NCI-H69 (cell line): ENCODE measurements at regions not wholly inside any gene's neighbourhood (a gene's known extent, or its start where the extent isn't known, plus 50 kb on each side); places are given as distances from the start of the nearest gene placed in this dataset.
"Not testable (repeated sequence)": the region's sequence is repeated elsewhere in the genome, so short reads cannot be mapped to it uniquely, and the experiment has no call there.

Source experiments
- DNase-seq: peaks from one replicate; lab custom pipeline; 2025; lab: John Stamatoyannopoulos, UW

DNA sequence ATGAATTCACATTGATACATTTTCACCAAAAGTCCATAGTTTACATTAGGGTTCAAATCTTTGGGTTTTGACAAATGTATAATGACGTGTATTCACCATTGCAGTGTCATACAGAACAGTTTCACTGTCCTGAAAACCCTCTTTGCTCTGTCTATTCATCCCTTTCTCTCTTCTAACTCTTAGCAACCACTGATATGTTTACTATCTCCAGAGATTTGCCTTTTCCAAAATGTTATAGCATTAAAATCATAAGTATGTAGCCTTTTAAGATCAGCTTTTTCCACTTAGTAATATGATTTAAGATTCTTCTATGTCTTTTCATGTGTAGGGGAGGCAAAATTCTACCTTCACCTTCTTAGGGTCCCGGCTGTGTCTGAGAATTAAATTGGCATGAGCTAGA is 203.8 kb downstream of the TPRG1 start:
- no peak for DNase-seq

- DNase-seq = peak; percentile 71
Observed at GRCh38 chr3:189383630-189384029, 211.9 kb downstream of the TPRG1 start.

DNA sequence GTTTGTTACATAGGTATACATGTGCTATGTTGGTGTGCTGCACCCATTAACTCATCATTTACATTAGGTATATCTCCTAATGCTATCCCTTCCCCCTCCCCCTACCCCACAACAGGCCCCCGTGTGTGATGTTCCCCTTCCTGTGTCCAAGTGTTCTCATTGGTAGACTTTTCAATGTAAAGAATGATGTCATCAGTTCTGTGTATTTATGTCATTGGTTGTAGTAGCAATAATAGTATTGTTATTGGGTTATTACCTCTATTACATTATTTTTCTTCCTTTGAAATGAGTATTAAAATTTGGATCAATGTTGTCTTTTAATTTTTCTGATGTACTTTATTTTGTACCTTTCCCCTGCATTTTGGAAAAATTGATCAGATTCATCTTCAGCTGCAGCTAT is 214.1 kb downstream of the TPRG1 start:
- DNase-seq = not testable (repeated sequence)

DNA sequence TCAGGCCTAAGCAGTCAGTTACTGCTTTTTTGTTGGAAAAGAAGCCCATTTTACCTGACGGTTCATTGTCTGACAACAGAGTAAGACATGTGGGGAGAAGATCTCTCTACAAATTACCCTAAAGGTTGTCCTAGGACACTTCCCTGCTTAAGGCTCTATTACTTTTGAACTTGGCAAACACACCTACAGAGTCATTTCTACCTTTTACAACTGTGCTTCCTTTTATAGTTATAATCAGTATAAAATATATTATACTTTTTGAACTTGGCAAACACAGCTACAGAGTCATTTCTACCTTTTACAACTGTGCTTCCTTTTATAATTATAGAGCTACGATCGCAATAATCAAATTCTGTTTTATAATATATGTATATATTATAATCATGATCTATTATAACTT is 215.0 kb downstream of the TPRG1 start:
- no peak for DNase-seq

DNA sequence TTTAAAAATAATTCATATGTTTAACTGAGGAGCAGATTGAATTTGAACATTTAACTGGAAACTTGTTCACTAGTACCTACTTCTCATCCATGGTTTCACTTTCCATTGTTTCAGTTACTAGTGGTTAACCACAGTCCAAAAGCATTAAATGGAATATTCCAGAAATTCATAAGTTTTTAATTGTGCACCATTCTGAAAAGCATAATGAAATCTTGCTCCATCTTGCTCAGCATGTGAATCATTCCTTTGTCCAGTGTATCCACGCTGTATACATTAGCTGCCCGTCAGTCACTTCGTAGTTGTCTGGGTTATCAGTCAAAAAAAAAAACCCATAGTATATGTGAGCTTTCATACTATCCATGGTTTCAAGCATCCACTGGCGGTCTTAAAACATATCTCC is 217.6 kb downstream of the TPRG1 start:
- no peak for DNase-seq

DNA sequence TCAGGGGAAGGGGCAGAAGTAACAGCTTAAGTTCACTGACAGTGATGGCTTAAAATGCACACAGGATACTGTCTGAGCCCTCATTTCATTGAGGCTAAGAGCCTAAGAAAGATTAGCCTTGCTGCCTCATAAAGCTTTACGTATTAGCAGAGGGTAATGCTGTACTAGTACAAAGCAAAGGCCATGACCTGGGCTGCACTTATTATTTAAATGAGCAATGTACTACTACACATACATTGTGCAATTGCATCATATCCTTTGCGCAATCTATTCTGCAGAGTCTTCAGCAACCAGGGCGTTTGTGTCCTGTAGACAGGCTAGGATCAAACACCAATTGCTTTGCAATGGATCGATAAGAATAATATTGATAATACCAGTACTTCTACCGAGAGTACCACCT is 221.8 kb downstream of the TPRG1 start:
- DNase-seq = peak; percentile 65

- peak; percentile 96 for DNase-seq
Observed at GRCh38 chr3:189394599-189395121, 222.9 kb downstream of the TPRG1 start.

DNA sequence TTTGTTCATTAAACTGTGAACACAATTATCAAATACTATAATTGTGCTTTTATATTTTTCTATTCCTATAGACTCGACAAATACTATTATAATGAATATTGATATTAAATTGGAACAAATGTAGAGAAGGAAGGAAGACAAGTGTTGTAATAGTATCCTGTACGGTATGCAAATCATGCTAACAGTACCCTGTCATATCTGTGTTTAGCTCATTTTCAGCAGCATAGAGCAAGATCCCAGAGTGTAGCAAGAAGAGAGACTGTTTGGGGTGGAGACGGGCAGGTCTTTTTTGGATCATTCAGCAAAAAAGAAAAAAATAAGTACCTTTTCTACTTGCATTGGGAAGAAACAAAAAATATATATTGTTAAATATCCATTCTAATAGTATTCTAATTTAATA is 224.1 kb downstream of the TPRG1 start:
- peak; percentile 59 for DNase-seq

GRCh38 chr3:189398656-189399055 is 226.9 kb downstream of the TPRG1 start:
- peak; percentile 55 for DNase-seq

GRCh38 chr3:189401196-189401595 is 229.4 kb downstream of the TPRG1 start:
- peak; percentile 44 for DNase-seq

GRCh38 chr3:189403194-189403593 is 228.0 kb upstream of the TP63 start:
- peak; percentile 12 for DNase-seq

GRCh38 chr3:189404024-189404423 is 227.2 kb upstream of the TP63 start:
- DNase-seq = peak; percentile 72

- DNase-seq = no peak
Observed at GRCh38 chr3:189404797-189405484, 226.2 kb upstream of the TP63 start.

GRCh38 chr3:189406148-189406547 is 225.0 kb upstream of the TP63 start:
- no peak for DNase-seq

DNA sequence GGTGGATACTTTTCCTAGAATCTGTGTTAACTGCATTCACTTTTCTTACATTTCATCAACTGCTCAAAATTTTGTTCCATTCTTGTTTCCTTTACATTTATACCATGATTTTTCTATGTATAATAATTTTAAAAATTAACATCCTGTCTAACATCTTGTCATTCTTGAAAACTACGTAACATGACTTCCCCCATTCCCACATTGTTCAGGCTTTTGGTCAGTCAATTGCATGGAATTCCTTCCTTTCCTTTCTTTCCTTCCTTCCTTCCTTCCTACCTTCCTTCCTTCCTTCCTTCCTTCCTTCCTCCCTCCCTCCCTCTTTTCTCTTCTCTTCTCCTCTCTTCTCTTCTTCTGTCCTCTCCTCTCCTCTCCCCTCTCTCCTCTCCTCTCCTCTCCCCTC is 220.7 kb upstream of the TP63 start:
- no peak for DNase-seq

DNA sequence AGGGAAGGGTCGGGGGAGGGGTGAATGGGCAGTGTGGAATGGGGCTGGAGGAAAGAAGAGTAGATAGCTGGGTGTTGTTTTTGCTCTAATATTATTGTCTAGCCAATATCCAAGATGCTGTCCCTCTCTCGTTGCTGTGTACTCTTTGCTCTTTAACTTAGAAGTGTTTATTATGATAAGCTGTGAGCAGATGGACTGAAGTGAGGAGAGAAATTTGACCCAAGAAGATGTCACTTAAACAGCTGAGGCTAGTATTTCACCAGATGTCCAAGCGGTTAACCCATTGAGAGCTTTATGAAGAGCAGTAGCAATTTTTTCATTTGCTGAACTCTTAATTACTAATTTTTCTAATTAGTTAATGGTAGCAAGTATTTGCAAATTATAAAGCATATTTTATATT is 212.2 kb upstream of the TP63 start:
- DNase-seq = peak; percentile 80

DNA sequence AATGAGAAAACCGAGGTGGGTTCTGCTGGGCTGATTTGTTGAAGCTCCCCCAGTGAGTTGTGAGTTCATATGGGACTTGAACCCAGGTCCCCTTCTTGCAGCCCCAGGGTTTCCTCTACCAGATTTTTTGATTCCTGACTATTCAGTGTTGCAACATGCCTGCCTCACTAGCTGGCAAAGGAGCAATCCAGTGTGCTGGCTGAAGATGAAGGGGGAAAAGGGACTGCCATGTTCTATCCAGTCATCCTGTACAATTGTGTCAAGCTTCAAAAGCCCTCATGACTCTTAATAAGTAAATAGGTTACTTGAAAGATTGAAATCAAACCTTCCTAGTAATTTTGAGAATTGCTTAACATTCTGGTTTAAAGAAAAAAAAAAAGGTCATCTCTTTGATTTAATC is 211.5 kb upstream of the TP63 start:
- DNase-seq = peak; percentile 42

DNA sequence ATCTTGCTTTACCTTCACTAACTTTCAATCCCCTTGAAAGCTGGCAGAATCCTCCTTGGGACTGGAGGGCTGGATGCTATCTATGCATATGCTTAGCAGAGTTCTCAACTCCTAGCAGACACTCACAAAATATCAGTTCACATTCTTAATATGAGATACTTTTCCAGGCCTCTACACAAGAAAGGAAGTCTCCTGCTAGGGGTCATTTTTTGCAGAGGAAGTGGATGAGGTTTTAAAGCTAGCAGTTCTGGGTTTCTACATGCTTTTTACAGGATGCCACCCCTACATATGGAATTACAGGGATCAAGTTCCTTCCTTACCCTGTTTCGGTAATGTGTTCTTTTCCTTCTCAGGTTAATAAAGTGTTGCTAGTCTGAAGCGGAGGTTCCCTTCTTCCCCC is 206.3 kb upstream of the TP63 start:
- DNase-seq = no peak

DNA sequence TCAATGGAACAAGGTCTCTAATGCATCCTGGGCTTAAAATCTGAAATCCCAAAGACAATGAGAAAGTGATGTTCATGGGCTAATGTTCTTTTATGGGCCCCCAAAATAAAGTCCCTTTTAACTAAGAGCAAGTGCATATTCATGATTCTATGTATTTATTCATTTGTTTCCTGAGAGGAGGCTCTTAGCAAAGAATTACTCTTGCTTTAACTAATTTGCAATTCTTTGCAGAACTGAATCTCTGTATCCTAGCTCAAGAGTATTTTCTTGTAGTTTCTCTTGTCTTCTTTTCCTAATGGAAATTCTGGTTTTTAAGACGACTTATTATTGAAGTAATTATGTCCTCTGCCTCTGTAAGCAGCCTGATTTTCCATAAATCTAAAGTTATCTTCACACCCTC is 202.2 kb upstream of the TP63 start:
- DNase-seq = no peak

GRCh38 chr3:189430166-189430565 is 201.0 kb upstream of the TP63 start:
- DNase-seq = no peak

- not testable (repeated sequence) for DNase-seq
Observed at GRCh38 chr3:189442257-189442656, 188.9 kb upstream of the TP63 start.

GRCh38 chr3:189446959-189447560 is 184.1 kb upstream of the TP63 start:
- no peak for DNase-seq

DNA sequence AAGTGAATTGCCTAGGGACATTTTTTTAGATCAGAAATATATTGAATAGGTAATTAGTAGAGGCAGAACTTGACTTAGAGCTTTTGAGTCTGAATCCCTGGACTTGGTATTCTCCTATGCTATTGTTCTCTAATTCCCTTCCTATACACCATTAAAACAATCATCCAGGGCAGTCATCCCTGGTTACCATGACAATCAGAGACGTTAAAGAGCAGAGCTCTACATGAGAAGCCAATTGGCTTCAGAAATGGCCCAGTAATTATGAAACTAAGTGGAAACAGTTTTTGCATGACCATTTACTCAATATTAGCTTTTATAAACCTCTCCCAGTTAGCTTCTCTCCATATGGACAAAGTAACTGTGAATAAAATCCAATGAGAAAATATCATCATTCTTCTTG is 182.1 kb upstream of the TP63 start:
- DNase-seq = peak; percentile 56

DNA sequence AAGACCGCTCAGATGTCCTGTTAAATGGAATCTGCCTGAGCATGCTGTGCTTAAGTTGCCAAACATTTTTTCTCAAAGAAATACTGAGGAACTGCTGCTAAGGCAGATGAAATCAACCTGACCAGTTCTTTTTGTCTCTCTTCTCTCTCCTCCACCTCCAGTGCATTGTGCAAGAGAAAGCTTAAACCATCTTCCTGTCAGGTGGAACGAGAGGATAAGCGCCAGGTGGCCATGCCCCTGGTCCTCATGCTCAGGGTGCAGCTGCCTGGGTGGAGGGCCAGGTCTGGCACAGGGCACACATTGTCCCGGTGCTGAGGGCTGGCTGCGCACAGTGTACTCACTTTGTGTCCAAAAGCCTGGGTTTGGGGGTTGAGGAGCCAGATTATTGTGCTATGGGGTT is 176.2 kb upstream of the TP63 start:
- DNase-seq = peak; percentile 45
